Keratinocyte (primary cell): ENCODE measurements at regions not wholly inside any gene's neighbourhood (a gene's known extent, or its start where the extent isn't known, plus 50 kb on each side); places are given as distances from the start of the nearest gene placed in this dataset.
"Not testable (repeated sequence)": the region's sequence is repeated elsewhere in the genome, so short reads cannot be mapped to it uniquely, and the experiment has no call there.

Source experiments
- DNase-seq: peaks from one replicate; pipeline ENCODE4 v3.0.0-alpha.2; 2011; ENCODE audit warnings: low read depth, missing footprints, low spot score
- FAIRE-seq: peaks from 2 replicates; lab custom pipeline; 2011; peaks lifted over from hg19 to GRCh38; lab: Jason Lieb, UNC
- H2AFZ ChIP-seq: 2 replicates; pipeline ENCODE4 v1.6.0; 2012; ENCODE audit warnings: low read length, control low read depth, inconsistent platforms; ENCODE audit not compliant: control insufficient read depth
- H3K27ac ChIP-seq: 2 replicates; pipeline ENCODE4 v1.5.1; 2011; ENCODE audit warnings: low read length; ENCODE audit not compliant: control insufficient read depth, insufficient read depth
- H3K27me3 ChIP-seq: 3 replicates; pipeline ENCODE4 v1.6.0; 2011; ENCODE audit warnings: low read length; ENCODE audit not compliant: control insufficient read depth, insufficient read depth; ENCODE audit errors: extremely low read depth
- H3K36me3 ChIP-seq, 2 experiments: 2 replicates in 1 of 2; 3 replicates in 1 of 2; pipeline ENCODE4 v1.5.1; 2011; ENCODE audit warnings: low read length in 2 of 2, mild to moderate bottlenecking in 1 of 2; ENCODE audit not compliant: control insufficient read depth in 2 of 2, insufficient read depth in 2 of 2; ENCODE audit errors: extremely low read depth in 1 of 2
- H3K4me1 ChIP-seq: 3 replicates; pipeline ENCODE4 v1.5.1; 2011; ENCODE audit warnings: low read length; ENCODE audit not compliant: control insufficient read depth, insufficient read depth; ENCODE audit errors: extremely low read depth
- H3K4me2 ChIP-seq: 3 replicates; pipeline ENCODE4 v1.6.0; 2011; ENCODE audit warnings: low read depth, low read length; ENCODE audit not compliant: control insufficient read depth, insufficient read depth; ENCODE audit errors: extremely low read depth
- H3K4me3 ChIP-seq, 3 experiments: fragments of 200-600 bp in 1 of 3; sonication (generic) in 1 of 3; 2 replicates in 2 of 3; 3 replicates in 1 of 3; pipeline ENCODE4 v1.5.1; 2011 to 2016; ENCODE audit warnings: low read length in 3 of 3, mild to moderate bottlenecking in 3 of 3, control low read depth in 2 of 3, inconsistent platforms in 1 of 3, low read depth in 1 of 3, mixed read lengths in 1 of 3, mixed run types in 1 of 3, moderate library complexity in 1 of 3; ENCODE audit not compliant: control insufficient read depth in 2 of 3, insufficient read depth in 2 of 3; ENCODE audit errors: extremely low read depth in 1 of 3
- H3K79me2 ChIP-seq: 2 replicates; pipeline ENCODE4 v1.6.0; 2012; ENCODE audit warnings: low read length; ENCODE audit not compliant: control insufficient read depth, insufficient read depth
- H3K9ac ChIP-seq: 3 replicates; pipeline ENCODE4 v1.6.0; 2011; ENCODE audit warnings: low read length; ENCODE audit not compliant: control insufficient read depth, insufficient read depth; ENCODE audit errors: extremely low read depth
- H3K9me1 ChIP-seq: 3 replicates; pipeline ENCODE4 v1.6.0; 2011; ENCODE audit warnings: low read length; ENCODE audit not compliant: control insufficient read depth, insufficient read depth; ENCODE audit errors: extremely low read depth
- H3K9me3 ChIP-seq: 2 replicates; pipeline ENCODE4 v1.5.1; 2012; ENCODE audit warnings: low read depth, low read length; ENCODE audit not compliant: control insufficient read depth
- H4K20me1 ChIP-seq: 3 replicates; pipeline ENCODE4 v1.6.0; 2011; ENCODE audit warnings: low read length; ENCODE audit not compliant: control insufficient read depth, insufficient read depth; ENCODE audit errors: extremely low read depth
- CTCF ChIP-seq, 3 experiments: IDR thresholded peaks in 1 of 3; conservative IDR thresholded peaks in 1 of 3; optimal IDR thresholded peaks in 1 of 3; 2 replicates in 2 of 3; 3 replicates in 1 of 3; pipeline versions ENCODE3 to v1.5.1; 2011; ENCODE audit warnings: low read length in 3 of 3, mild to moderate bottlenecking in 3 of 3, moderate library complexity in 2 of 3, control low read depth in 1 of 3, inconsistent platforms in 1 of 3; ENCODE audit not compliant: insufficient read depth in 2 of 3; ENCODE audit errors: extremely low read depth in 1 of 3
- EZH2 ChIP-seq: IDR thresholded peaks from one replicate; pipeline ENCODE4 v1.6.1; 2012; ENCODE audit warnings: inconsistent platforms, mild to moderate bottlenecking, low read length, moderate library complexity
- dilution Hi-C: fragments of 300-500 bp; cut with MboI; formaldehyde crosslinking; loops from one replicate; pipeline ENCODE4 v1.7.0; 2020; ENCODE audit warnings: low sequenced_read_pairs; ENCODE audit not compliant: extremely low pct_ligation_motif_present

DNA sequence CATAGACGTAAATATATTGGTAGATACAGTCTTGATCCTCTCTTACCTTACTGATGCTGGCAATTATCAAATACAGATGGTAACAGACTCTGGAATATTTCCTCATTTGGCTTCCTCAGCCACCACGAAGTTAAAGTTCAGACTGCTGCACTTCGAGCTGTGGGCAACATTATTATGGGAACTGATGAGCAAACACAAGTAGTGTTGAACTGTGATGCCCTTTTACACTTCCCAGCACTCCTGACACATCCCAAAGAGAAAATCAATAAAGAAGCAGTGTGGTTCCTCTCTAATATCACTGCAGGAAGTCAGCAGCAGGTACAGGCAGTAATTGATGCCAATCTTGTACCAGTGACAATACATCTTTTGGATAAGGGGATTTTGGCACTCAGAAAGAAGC is 162.7 kb upstream of the NT5E start:
- Histone ChIP-seq H3K27ac (no peak overlapping the region), H3K27me3 (no peaks in the 10 kb centered on the region), H3K79me2 (no peaks in the 10 kb centered on the region), H2AFZ (no peak overlapping the region), H3K9me3 (no peaks in the 10 kb centered on the region), H3K9ac (no peak overlapping the region), H3K36me3 (no peaks in the 10 kb centered on the region), H3K4me3 (no peak overlapping the region), H3K9me1 (no peaks in the 10 kb centered on the region), H4K20me1 (no peaks in the 10 kb centered on the region), H3K4me2 (no peak overlapping the region), H3K4me1 (no peaks in the 10 kb centered on the region)
- TF ChIP-seq CTCF (optimal IDR thresholded peaks at IDR 0.05 in 1 of 3, IDR thresholded peaks at IDR 0.05 in 1 of 3, conservative IDR thresholded peaks at IDR 0.05 in 1 of 3; ENCODE audit: extremely low read depth in 1 of 3, insufficient read depth in 2 of 3, low read length in 3 of 3) (no peak), EZH2 (no peak)
- dilution Hi-C loops: no loop called here
- no peak for FAIRE-seq
- no peak for DNase-seq

DNA sequence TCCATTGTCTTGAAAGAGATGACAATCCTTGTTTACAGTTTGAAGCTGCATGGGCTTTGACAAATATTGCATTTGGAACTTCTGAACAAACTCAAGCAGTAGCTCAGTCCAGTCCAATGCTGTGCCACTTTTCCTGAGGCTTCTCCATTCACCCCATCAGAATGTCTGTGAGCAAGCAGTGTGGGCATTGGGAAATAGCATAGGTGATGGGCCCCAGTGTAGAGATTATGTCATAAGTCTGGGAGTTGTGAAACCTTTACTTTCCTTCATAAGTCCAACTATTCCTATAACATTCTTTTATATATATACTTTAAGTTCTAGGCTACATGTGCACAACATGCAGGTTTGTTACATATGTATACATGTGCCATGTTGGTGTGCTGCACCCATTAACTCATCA is 163.4 kb upstream of the NT5E start:
- H3K9me3 ChIP-seq, H2AFZ ChIP-seq, H3K9ac ChIP-seq, H3K4me2 ChIP-seq, H3K79me2 ChIP-seq, H3K36me3 ChIP-seq, H3K4me1 ChIP-seq, H3K9me1 ChIP-seq, FAIRE-seq, H4K20me1 ChIP-seq, H3K27me3 ChIP-seq, H3K4me3 ChIP-seq, H3K27ac ChIP-seq, dilution Hi-C loops, DNase-seq: not testable (repeated sequence)

DNA sequence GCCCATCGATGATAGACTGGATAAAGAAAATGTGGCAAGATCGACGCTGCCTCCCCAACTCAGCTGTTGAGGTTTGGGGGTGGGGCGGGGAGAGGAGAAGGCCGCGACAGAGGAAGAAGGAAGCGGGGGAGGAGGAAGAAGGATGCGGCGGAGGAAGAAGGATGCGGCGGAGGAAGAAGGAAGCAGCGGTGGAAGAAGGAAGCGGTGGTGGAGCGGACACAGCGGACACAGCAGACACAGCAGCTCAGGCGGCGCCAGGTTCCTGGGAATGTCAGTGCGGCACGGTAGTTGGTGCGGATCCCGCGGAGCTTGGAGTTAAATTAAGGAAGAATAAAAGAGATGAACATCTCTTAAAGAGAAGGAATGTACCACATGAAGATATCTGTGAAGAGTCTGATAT is 163.9 kb upstream of the NT5E start:
- FAIRE-seq (no peak), DNase-seq (no peak)
- H3K27me3 ChIP-seq: no peaks in the 10 kb centered on the region
- no peaks in the 10 kb centered on the region for H3K36me3 ChIP-seq
- dilution Hi-C loops: no loop called here
- no peaks in the 10 kb centered on the region for H3K9me1 ChIP-seq
- H2AFZ ChIP-seq: no peak overlapping the region
- H3K4me3 ChIP-seq: no peak overlapping the region
- no peak for TF ChIP-seq CTCF (optimal IDR thresholded peaks at IDR 0.05 in 1 of 3, IDR thresholded peaks at IDR 0.05 in 1 of 3, conservative IDR thresholded peaks at IDR 0.05 in 1 of 3; ENCODE audit: extremely low read depth in 1 of 3, insufficient read depth in 2 of 3, low read length in 3 of 3)
- no peak for TF ChIP-seq EZH2
- H3K27ac ChIP-seq: no peak overlapping the region
- H4K20me1 ChIP-seq: no peaks in the 10 kb centered on the region
- no peaks in the 10 kb centered on the region for H3K4me1 ChIP-seq
- no peaks in the 10 kb centered on the region for H3K79me2 ChIP-seq
- no peaks in the 10 kb centered on the region for H3K9me3 ChIP-seq
- no peak overlapping the region for H3K4me2 ChIP-seq
- H3K9ac ChIP-seq: no peak overlapping the region
